ENCODE measurements at regions not wholly inside any gene's neighbourhood (a gene's known extent, or its start where the extent isn't known, plus 50 kb on each side); places are given as distances from the start of the nearest gene placed in this dataset.

- DNase-seq (ENCODE audit: low spot score in 2 of 2), result no peak
- no peaks in the 10 kb centered on the region for H3K36me3 ChIP-seq
- H3K27me3 ChIP-seq, result no peaks in the 10 kb centered on the region
- no peak overlapping the region for H3K4me3 ChIP-seq
- H3K27ac ChIP-seq, result no peak overlapping the region
- TF ChIP-seq CTCF (IDR thresholded peaks at IDR 0.05), result no peak
- intact Hi-C loops (cut with DNase I), result no loop called here
- no peaks in the 10 kb centered on the region for H3K9me3 ChIP-seq
- no peaks in the 10 kb centered on the region for H3K4me1 ChIP-seq
Measured at GRCh38 chr4:38609614-38610013, 54.4 kb upstream of the KLF3 start.

GRCh38 chr4:38610521-38610920 lies 53.5 kb upstream of the KLF3 start:
- DNase-seq (ENCODE audit: low spot score in 2 of 2), result no peak
- Histone ChIP-seq H3K4me3 (no peak overlapping the region), H3K9me3 (no peaks in the 10 kb centered on the region), H3K36me3 (no peaks in the 10 kb centered on the region), H3K27me3 (no peaks in the 10 kb centered on the region), H3K27ac (no peak overlapping the region), H3K4me1 (no peaks in the 10 kb centered on the region)
- intact Hi-C loops (cut with DNase I), result no loop called here
- TF ChIP-seq CTCF (IDR thresholded peaks at IDR 0.05), result no peak

- no peaks in the 10 kb centered on the region for H3K36me3 ChIP-seq
- no peaks in the 10 kb centered on the region for H3K4me1 ChIP-seq
- peak overlapping the region in 1 of 2 donors; percentile 33 for H3K4me3 ChIP-seq
- no peak for DNase-seq (ENCODE audit: low spot score in 2 of 2)
- no peak overlapping the region for H3K27ac ChIP-seq
- no peak for TF ChIP-seq CTCF (IDR thresholded peaks at IDR 0.05)
- H3K9me3 ChIP-seq, result no peaks in the 10 kb centered on the region
- no peaks in the 10 kb centered on the region for H3K27me3 ChIP-seq
- intact Hi-C loops (cut with DNase I), result no loop called here
Measured at GRCh38 chr4:38610966-38611431, 53.0 kb upstream of the KLF3 start.

GRCh38 chr4:38611676-38612075 lies 52.3 kb upstream of the KLF3 start:
- Histone ChIP-seq H3K9me3 (no peaks in the 10 kb centered on the region), H3K27me3 (no peaks in the 10 kb centered on the region), H3K36me3 (no peaks in the 10 kb centered on the region), H3K4me1 (no peaks in the 10 kb centered on the region), H3K4me3 (peak overlapping the region in 1 of 2 donors; percentile 33), H3K27ac (no peak overlapping the region)
- TF ChIP-seq CTCF (IDR thresholded peaks at IDR 0.05), result no peak
- DNase-seq (ENCODE audit: low spot score in 2 of 2), result no peak
- intact Hi-C loops (cut with DNase I), result no loop called here

- no peaks in the 10 kb centered on the region for H3K4me1 ChIP-seq
- intact Hi-C loops (cut with DNase I), result no loop called here
- no peaks in the 10 kb centered on the region for H3K27me3 ChIP-seq
- no peak overlapping the region for H3K27ac ChIP-seq
- no peak for TF ChIP-seq CTCF (IDR thresholded peaks at IDR 0.05)
- H3K4me3 ChIP-seq, result no peak overlapping the region
- H3K36me3 ChIP-seq, result no peaks in the 10 kb centered on the region
- no peak for DNase-seq (ENCODE audit: low spot score in 2 of 2)
- no peaks in the 10 kb centered on the region for H3K9me3 ChIP-seq
Measured at GRCh38 chr4:38612646-38613414, 51.2 kb upstream of the KLF3 start.

Measured in ascending aorta (tissue), 2 donors.